GM18870 (cell line): ENCODE measurements at regions not wholly inside any gene's neighbourhood (a gene's known extent, or its start where the extent isn't known, plus 50 kb on each side); places are given as distances from the start of the nearest gene placed in this dataset.
A peak's percentile ranks its signal among the peaks of the same experiment; 100 is the strongest.

Experiments used
- ATAC-seq: cut with Tn5 transposase; IDR thresholded peaks from one replicate; pipeline ENCODE4 v1.9.1; 2021; ENCODE audit warnings: moderate library complexity; ENCODE audit not compliant: unreplicated experiment

- ATAC-seq = no peak
Observed at GRCh38 chr12:102781117-102781516, 135.9 kb downstream of the PAH start.

DNA sequence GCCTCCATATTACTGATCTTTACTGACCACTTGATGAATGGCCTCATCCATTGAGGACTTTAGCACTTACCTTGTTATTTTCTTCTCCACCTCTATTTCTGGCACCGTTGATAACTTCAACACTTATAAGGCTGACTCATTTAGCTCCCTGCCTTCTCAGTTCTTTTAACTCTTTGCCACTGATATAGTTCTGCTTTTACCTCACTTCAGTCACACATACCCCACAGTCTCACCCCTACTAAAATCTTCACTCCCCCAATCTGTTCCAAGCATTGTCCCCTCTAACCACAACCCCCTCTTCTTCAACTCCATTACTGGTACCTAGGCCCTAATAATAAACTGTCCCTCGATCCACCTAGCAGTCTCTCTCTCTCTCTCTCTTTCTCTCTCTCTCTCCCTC, 141.0 kb downstream of the PAH start:
- ATAC-seq = no peak

DNA sequence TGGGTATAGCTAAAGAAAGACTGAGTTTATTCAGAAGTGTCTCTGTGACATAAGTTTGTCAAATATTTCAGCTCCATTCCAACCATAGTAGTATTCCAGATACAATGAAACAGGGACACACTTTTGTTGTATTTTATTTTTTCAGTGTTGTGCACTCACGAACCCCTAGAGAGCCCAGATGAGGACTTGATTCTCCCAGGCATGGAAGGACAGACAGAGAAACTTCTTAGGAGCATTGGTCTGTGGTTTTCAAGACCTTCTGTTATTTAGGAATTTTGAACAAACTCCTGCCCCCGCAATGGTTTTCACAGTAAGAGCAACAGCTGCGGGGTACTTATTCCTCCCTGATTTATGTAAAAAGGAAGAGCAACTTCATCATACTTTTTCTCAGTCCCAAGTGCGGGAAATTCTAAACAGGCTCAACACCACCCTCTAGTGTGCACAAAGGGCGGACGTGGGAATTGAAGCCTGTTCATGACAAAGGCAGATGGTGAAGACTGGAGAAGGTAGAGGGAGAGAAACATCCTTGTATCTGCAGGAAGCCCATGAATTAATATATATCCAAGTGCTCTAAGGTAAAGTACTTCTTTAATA, 147.6 kb downstream of the PAH start:
- ATAC-seq = no peak

- no peak for ATAC-seq
Observed at GRCh38 chr12:102766961-102767360, 150.1 kb downstream of the PAH start.

DNA sequence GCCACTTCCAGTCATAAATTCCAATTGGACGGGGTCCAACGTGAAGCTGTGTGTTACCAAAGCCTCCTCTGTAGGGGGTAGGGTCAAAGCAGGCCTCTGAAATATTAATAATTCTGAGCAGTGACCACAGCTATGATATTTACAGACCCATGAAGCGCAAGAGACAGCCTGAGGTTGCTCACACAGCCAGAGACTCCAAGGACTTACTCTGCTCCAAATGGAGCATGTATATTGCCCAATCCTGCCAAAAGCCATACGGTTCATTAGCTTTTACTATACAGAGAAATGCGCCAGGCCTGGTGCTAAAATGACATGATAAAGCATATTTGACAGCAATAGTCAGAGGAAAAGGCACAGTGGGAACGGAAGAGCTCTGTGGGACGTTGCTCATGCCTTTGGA, 151.3 kb downstream of the PAH start:
- ATAC-seq = no peak

DNA sequence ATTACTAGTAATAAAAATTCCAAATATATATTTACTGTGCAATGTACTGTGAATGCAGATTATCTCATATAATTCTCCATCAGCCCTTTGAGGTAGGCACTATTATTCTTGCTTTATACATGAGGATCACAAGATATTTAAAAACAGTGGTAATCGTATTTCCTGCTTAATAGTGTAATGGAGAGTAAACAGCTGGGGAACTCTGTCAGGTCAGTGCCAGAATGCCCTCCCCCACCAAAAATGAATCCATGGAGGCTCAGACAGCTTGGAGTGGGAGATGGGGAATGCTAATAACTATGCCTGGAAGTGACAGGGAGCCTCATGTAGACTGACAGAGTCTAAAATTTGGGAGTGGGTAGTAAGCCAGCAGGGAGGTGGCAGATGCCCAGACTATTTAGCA, 153.6 kb downstream of the PAH start:
- no peak for ATAC-seq

GRCh38 chr12:102763061-102763460, 154.0 kb downstream of the PAH start:
- no peak for ATAC-seq

- ATAC-seq = no peak
Observed at GRCh38 chr12:102760322-102760721, 156.7 kb downstream of the PAH start.

DNA sequence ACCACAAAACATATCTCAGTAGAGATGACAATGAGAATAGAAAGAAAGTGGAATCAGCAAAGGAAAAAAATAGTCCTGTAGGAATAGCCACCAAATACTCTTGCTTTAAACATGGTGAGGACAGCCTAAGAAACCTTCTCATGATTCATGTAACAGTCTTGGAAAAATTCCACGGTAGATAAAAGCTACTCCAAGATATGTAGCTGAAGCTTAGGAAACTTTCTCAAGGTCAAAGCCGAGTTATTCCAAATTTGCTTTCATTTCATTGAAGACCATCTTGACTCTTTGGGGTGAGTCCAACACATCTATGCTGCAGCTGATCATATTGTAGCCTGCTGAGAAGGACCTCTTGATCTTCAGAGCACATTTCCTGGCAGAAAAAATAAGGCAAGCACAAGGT, 157.6 kb downstream of the PAH start:
- no peak for ATAC-seq

DNA sequence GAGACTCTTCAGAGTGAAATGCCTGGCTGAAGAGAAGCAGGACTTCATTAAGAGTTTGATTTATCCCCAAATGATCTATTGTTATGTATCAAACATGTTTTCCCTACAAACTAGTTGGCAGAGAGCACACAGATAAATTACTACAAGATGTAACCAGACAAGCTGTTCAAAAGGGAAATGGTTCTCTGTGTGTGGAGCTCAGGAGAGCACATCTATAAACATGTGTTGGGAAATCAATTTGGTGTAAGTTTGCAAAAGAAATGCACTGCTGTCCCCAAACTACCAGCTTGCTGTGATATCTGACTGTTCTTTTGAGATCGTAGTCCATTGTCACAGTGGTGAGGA, 159.2 kb downstream of the PAH start:
- no peak for ATAC-seq

GRCh38 chr12:102757154-102757881, 159.7 kb downstream of the PAH start:
- no peak for ATAC-seq

GRCh38 chr12:102756530-102756929, 160.5 kb downstream of the PAH start:
- ATAC-seq = no peak

- no peak for ATAC-seq
Observed at GRCh38 chr12:102755266-102755665, 161.8 kb downstream of the PAH start.

GRCh38 chr12:102753802-102754201, 163.2 kb downstream of the PAH start:
- no peak for ATAC-seq

GRCh38 chr12:102748704-102749103, 168.3 kb downstream of the PAH start:
- ATAC-seq = no peak

DNA sequence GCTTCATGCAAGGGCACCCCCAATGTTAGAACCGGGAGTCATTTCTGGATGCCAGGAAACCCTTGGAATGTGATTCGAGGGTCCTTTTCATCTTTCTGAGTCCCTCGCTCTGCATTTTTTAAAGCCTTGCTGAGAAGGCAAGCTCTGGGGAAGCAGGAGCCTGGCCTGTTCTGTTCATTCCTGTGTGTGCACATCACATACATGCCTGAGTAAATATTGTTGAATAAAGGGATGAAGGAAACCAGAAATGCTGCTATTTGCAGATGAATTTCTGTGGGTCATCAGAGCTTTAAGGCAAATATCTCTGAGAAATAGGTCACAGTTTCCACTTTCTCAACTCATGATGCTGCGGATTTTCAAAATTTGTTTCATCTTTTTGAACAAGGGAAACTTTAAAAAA, 170.1 kb downstream of the PAH start:
- ATAC-seq = no peak

DNA sequence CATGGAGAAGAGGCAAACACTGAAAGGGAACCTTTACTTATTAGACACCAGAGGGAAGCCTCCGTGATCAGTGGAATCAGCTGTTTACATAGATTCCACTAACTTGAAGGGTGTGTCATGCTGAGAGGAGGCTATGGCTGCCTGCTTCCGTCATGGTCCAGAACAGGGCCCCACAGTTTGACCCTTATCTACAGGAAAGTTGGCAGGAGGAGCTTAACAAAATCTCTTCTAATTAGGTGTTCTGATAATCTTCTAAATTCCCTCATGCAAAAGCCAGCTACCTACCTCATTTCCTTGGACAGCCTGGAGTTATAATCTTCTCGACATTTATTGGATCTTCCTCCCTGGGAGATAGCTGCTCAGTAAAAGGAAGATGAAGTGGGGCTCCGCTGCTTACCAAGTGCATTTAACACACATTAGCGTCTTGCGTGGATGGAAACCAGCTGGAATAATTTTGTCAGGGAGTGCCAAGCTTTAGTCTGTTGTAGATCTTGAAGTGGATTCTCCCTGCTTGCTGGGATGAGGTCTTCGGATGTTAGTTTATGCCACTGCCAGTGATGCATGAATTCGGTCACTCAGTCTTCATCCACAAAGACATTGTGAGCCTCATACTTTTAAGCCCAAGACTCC, 171.0 kb downstream of the PAH start:
- no peak for ATAC-seq

DNA sequence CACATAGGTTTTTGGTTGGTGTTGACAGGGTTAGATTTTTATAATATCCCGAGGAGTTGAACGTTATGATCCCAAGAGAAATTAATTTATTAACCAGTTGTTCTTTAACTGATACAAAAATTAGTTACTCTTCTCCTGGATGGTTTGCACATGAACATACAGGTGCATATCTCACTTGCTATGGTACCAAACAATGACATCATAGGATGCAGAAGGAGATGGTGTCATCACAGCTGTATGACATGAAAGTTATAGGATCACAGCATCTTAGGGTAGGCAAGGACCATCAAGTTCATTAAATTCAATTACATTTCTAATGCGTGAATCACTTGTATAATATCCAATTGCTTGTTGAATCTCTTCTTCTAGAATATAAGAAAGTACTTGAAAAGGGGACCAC, 175.8 kb downstream of the PAH start:
- no peak for ATAC-seq

DNA sequence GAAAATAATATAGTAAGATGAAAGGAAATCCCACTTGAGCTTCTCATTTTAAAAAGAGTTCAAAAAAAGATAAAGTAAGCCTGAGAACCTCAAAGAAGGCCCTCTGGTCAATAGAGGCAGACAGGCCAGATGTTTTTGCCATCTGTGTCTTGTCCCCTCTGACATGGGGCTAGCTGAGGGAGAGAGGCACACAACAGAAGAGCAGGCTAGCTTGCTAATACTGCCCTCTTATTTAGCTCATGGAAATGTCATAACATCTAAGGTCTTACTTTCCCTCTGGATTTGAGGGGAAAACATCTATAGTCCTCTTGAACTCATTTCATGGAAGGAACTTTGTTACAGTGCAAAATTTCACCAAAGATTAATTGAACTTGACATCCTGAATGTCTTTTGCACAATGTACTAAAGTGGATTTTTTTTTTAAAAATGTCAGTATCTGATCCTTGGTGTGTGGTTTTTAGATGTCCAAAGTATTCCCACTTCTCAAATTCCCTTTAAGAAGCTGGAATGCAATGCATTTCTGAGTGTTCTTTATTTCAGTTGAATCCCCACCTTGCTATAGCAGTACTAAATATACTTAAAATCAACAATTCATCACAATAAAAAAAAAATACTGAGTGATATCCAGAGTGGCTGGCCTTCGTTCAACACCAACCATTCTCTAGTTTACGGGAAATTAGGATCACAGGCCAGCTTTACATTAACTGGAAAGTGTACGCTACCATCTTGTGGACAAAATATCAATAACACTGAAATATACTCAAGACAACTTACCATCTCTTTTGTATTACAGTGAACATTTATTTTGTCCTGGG, 176.7 kb downstream of the PAH start:
- no peak for ATAC-seq

DNA sequence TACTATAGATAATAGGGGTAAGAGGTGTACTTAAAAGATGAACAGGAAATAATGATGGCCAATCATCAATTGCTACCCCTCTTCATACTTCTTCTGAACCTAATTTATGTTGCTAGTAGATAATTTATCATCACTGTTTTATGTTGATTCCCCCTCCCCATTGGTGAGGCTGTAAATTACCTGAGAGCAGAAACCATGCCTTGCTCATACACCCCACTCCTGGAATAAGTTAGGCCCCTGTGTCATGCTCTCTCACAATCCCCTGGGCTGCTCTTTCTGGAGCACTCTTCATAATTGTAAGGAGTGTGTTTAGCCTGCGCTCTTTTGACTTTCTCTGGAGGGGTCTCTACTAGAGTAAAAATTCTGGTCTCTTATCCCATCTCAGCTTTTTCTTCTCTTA, 180.7 kb downstream of the PAH start:
- no peak for ATAC-seq

DNA sequence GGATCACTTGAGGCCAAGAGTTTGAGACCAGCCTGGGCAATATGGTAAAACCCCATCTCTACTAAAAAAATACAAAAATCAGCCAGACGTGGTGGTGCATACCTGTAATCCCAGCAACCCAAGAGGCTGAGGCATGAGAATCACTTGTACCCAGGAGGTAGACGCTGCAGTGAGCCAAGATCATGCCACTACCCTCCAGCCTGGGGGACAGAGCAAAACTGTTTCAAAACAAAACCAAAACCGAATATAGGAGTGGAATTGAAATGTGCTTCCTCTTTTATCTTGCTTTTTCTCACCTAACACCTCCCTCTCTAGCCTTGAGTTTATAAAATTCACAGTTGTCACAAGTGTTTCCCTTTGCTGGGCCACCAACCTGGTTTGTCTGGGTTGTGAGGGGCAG, 181.9 kb downstream of the PAH start:
- ATAC-seq = peak; percentile 98

GRCh38 chr12:102730996-102731395, 186.0 kb downstream of the PAH start:
- no peak for ATAC-seq
